ENCODE measurements at regions not wholly inside any gene's neighbourhood (a gene's known extent, or its start where the extent isn't known, plus 50 kb on each side); places are given as distances from the start of the nearest gene placed in this dataset.

- TF ChIP-seq CTCF (IDR thresholded peaks at IDR 0.05; ENCODE audit: low read depth, low read length) (no peak), MYC (IDR thresholded peaks at IDR 0.05; ENCODE audit: low read depth, low read length) (no peak)
These were observed 90.1 kb upstream of the GAP43 start for GRCh38 chr3:115533218-115533617.
